ENCODE measurements at regions not wholly inside any gene's neighbourhood (a gene's known extent, or its start where the extent isn't known, plus 50 kb on each side); places are given as distances from the start of the nearest gene placed in this dataset.
"Not testable (repeated sequence)": the region's sequence is repeated elsewhere in the genome, so short reads cannot be mapped to it uniquely, and the experiment has no call there.

GRCh38 chr9:63899637-63900190, 1385.3 kb downstream of the FOXD4L5 start:
- 0 out of 2 replicates have a peak, but pooled peaks have one; percentile 5 for TF ChIP-seq CTCF (IDR thresholded peaks at IDR 0.05)
- not testable (repeated sequence) for TF ChIP-seq ZFX (IDR thresholded peaks at IDR 0.05; ENCODE audit: borderline replicate concordance)

Measured in 22Rv1 (cell line).